Ovary (tissue), 7 donors: ENCODE measurements at regions not wholly inside any gene's neighbourhood (a gene's known extent, or its start where the extent isn't known, plus 50 kb on each side); places are given as distances from the start of the nearest gene placed in this dataset.

Experiments
- DNase-seq, 5 donors: peaks; one replicate each; pipeline ENCODE4 v3.0.0-alpha.2; 2019 to 2020
- H3K27ac ChIP-seq, 2 donors: fragments of 200-600 bp; one replicate each; pipeline versions ENCODE4 v1.5.1 to v1.8.0; 2019 to 2022
- H3K27me3 ChIP-seq: fragments of 200-600 bp; one replicate; pipeline ENCODE4 v1.8.0; 2022
- H3K36me3 ChIP-seq: fragments of 200-600 bp; sonication (generic); one replicate; pipeline ENCODE4 v1.5.1; 2019
- H3K4me1 ChIP-seq: one replicate; pipeline ENCODE4 v1.8.1; 2013; ENCODE audit warnings: mild to moderate bottlenecking, moderate library complexity; ENCODE audit not compliant: insufficient read depth
- H3K4me3 ChIP-seq: fragments of 200-600 bp; sonication (generic); one replicate; pipeline ENCODE4 v1.5.1; 2017
- H3K9me3 ChIP-seq, 2 donors: fragments of 200-600 bp in 1 of 2; sonication (generic) in 1 of 2; one replicate each; pipeline versions ENCODE4 v1.5.1 to v1.8.1; 2013 to 2019; ENCODE audit warnings: mild to moderate bottlenecking in 1 of 2, moderate library complexity in 1 of 2
- EP300 ChIP-seq: sonication (generic); formaldehyde crosslinking; IDR thresholded peaks from one replicate; pipeline ENCODE4 v1.6.1; 2017; ENCODE audit warnings: antibody characterized with exemption
- POLR2A ChIP-seq: fragments of 450-650 bp; IDR thresholded peaks from one replicate; pipeline ENCODE4 v1.6.1; 2017; ENCODE audit warnings: antibody characterized with exemption, mild to moderate bottlenecking, moderate library complexity
- WGBS, 3 donors: extraction: QIAGEN DNeasy Blood & Tissue Kit in 1 of 3; methylation state at CpG; one replicate each; pipeline versions ENCODE4 v1.1.5 to v1.1.7; 2013 to 2017; 5-methylcytosine and 5-hydroxymethylcytosine counted together
- intact Hi-C, 4 donors: fragments of 100-400 bp; cut with DNase I; formaldehyde crosslinking; loops; one replicate each; pipeline versions ENCODE4 v1.11.0 to v1.15.1; 2022 to 2023
- TF ChIP-seq, protein P1 (sequence below), 3 donors: fragments of 450-650 bp in 2 of 3; fragments of 200-600 bp in 1 of 3; IDR thresholded peaks; one replicate each; pipeline versions ENCODE4 v1.5.1 to v1.8.0; 2016 to 2022; ENCODE audit warnings: antibody characterized with exemption in 3 of 3, mild to moderate bottlenecking in 1 of 3
- donor health status: DM: no; HTN: no; CAD: no; lungs with moderate emphysema.
- donor health status: DM: no; HTN: no; CAD: no.
- donor health status: Bipolar disorder and iron deficiency.
- donor health status: DM: no; HTN: no; CAD: no.
- donor health status: DM: yes; HTN: yes; CAD: no.

DNA sequence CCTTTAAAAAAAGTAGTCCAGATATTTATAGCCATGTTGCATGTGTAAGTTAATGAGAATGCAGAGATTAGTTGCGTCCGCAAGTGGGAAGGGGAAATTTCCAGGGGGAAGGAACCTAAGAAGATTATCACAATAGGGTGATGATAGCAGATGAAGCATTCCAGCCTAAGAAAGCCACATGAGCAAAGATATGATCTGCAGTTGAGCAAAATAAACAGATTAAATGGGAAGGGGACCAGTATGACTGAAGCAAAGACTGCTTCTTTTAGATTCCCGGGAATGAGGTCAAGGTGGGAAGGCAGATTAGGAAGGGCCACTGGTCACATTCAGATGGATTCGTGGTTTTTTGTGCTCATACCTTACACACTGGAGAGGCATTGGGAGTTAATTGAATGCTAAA, 154.6 kb upstream of the CDH2 start:
- Histone ChIP-seq H3K27me3 (no peaks in the 10 kb centered on the region), H3K36me3 (no peaks in the 10 kb centered on the region), H3K4me1 (no peaks in the 10 kb centered on the region), H3K9me3 (no peaks in the 10 kb centered on the region), H3K4me3 (no peak overlapping the region), H3K27ac (no peak overlapping the region)
- WGBS, 3 donors = 81 to 89% (median 85%) methylated on average over 4 of the region's 4 CpGs
- TF ChIP-seq POLR2A (no peak), EP300 (no peak)
- TF ChIP-seq, protein P1, sequence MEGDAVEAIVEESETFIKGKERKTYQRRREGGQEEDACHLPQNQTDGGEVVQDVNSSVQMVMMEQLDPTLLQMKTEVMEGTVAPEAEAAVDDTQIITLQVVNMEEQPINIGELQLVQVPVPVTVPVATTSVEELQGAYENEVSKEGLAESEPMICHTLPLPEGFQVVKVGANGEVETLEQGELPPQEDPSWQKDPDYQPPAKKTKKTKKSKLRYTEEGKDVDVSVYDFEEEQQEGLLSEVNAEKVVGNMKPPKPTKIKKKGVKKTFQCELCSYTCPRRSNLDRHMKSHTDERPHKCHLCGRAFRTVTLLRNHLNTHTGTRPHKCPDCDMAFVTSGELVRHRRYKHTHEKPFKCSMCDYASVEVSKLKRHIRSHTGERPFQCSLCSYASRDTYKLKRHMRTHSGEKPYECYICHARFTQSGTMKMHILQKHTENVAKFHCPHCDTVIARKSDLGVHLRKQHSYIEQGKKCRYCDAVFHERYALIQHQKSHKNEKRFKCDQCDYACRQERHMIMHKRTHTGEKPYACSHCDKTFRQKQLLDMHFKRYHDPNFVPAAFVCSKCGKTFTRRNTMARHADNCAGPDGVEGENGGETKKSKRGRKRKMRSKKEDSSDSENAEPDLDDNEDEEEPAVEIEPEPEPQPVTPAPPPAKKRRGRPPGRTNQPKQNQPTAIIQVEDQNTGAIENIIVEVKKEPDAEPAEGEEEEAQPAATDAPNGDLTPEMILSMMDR (IDR thresholded peaks at IDR 0.05) = no peak
- DNase-seq = no peak
- intact Hi-C loops = no loop called here

DNA sequence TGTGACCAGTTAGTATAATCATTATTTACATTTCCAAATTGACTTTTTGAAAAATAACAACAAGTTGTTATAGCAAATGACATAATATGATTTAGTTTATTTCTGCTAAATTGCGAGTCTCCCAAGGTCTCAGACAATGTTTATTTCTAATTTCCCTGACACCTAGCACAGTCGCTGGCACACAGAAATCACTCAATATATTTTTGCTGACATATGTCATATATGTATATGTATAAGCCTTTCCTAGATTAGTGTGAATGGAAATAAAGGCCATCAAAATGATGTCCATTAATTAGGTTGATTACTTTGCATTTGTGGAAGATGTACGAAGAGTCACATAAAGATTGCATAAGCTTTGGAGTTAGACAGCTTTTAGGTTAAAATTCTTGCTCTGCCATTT, 136.7 kb upstream of the CDH2 start:
- no peaks in the 10 kb centered on the region for H3K4me1 ChIP-seq
- DNase-seq = no peak
- H3K4me3 ChIP-seq = no peak overlapping the region
- H3K27me3 ChIP-seq = no peaks in the 10 kb centered on the region
- H3K36me3 ChIP-seq = no peaks in the 10 kb centered on the region
- WGBS, 3 donors = 69 to 80% (median 72%) methylated on average over 3 of the region's 3 CpGs
- intact Hi-C loops = no loop called here
- H3K9me3 ChIP-seq = no peaks in the 10 kb centered on the region
- no peak overlapping the region for H3K27ac ChIP-seq
- no peak for TF ChIP-seq POLR2A
- no peak for TF ChIP-seq EP300
- TF ChIP-seq, protein P1 (IDR thresholded peaks at IDR 0.05) = no peak

DNA sequence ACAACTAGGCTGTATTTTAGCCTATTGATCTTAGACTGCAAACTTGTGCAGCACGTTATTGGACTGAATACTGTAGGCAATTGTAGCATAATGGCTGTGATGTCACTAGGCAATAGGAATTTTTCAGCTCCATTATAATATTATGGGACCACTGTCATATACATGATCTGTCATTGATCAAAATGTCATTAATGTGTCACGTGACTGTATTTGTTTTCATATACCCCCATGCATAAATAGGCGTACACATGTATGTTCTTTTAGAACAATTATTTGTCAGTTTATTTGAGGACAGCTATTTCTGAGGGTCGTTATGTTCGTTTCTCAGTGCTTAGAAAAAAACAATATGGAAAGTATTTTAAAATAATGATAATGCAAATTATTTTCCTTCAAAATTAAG, 111.9 kb upstream of the CDH2 start:
- DNase-seq = no peak
- no peaks in the 10 kb centered on the region for H3K36me3 ChIP-seq
- H3K4me1 ChIP-seq = no peaks in the 10 kb centered on the region
- H3K9me3 ChIP-seq = no peaks in the 10 kb centered on the region
- H3K27ac ChIP-seq = no peak overlapping the region
- H3K27me3 ChIP-seq = no peaks in the 10 kb centered on the region
- TF ChIP-seq EP300 (no peak), POLR2A (no peak)
- TF ChIP-seq, protein P1 (IDR thresholded peaks at IDR 0.05) = no peak
- H3K4me3 ChIP-seq = no peak overlapping the region
- 57 to 77% (median 65%) methylated on average over 5 of the region's 5 CpGs for WGBS, 3 donors
- intact Hi-C loops = no loop called here

GRCh38 chr18:28287146-28287545, 110.2 kb upstream of the CDH2 start:
- no peaks in the 10 kb centered on the region for H3K36me3 ChIP-seq
- H3K27me3 ChIP-seq = no peaks in the 10 kb centered on the region
- no peak overlapping the region for H3K27ac ChIP-seq
- no peaks in the 10 kb centered on the region for H3K4me1 ChIP-seq
- intact Hi-C loops = no loop called here
- H3K4me3 ChIP-seq = no peak overlapping the region
- no peak for DNase-seq
- H3K9me3 ChIP-seq = no peaks in the 10 kb centered on the region
- TF ChIP-seq EP300 = no peak
- TF ChIP-seq, protein P1 (IDR thresholded peaks at IDR 0.05) = no peak
- no peak for TF ChIP-seq POLR2A

DNA sequence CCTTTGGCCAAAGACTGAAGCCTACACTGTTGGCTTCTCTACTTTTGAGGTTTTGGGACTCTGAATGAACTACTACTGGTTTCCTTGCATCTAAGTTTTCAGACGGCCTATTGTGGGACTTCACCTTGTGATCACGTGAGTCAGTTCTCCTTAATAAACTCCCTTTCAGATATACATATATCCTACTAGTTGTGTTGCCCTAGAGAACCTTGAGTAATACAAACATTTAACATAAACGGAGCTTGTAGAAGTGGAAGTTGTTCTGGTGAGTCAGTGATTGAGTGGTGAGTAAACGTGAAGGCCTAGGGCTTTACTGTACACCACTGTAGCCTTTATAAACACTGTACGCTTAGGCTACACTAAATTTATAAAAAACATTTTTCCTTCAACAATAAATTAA, 107.2 kb upstream of the CDH2 start:
- WGBS, 3 donors = 73 to 88% (median 76%) methylated on average over 5 of the region's 5 CpGs
- H3K9me3 ChIP-seq = no peaks in the 10 kb centered on the region
- H3K4me1 ChIP-seq = no peaks in the 10 kb centered on the region
- H3K27me3 ChIP-seq = no peaks in the 10 kb centered on the region
- intact Hi-C loops = no loop called here
- no peaks in the 10 kb centered on the region for H3K36me3 ChIP-seq
- no peak overlapping the region for H3K4me3 ChIP-seq
- TF ChIP-seq, protein P1 (IDR thresholded peaks at IDR 0.05) = no peak
- TF ChIP-seq POLR2A (no peak), EP300 (no peak)
- no peak for DNase-seq
- H3K27ac ChIP-seq = no peak overlapping the region
